Thoracic aorta (tissue), 2 donors: ENCODE measurements at regions not wholly inside any gene's neighbourhood (a gene's known extent, or its start where the extent isn't known, plus 50 kb on each side); places are given as distances from the start of the nearest gene placed in this dataset.

Source experiments
- ATAC-seq: fragments of 150-250 bp; one replicate; pipeline ENCODE4 v1.8.0; 2017; ENCODE audit warnings: low read depth; ENCODE audit not compliant: insufficient number of reproducible peaks, low FRiP score
- DNase-seq: peaks from one replicate; pipeline ENCODE4 v3.0.0-alpha.2; 2020; ENCODE audit warnings: low spot score
- H3K27ac ChIP-seq, 2 donors: fragments of 200-600 bp; sonication (generic); 1 replicate in 1 of 2; 2 replicates in 1 of 2; pipeline ENCODE4 v1.5.1; 2016; ENCODE audit warnings: mild to moderate bottlenecking in 2 of 2, moderate library complexity in 2 of 2
- H3K27me3 ChIP-seq: fragments of 200-600 bp; sonication (generic); replicated peaks from 2 replicates; pipeline ENCODE4 v1.6.0; 2016; ENCODE audit warnings: mild to moderate bottlenecking; ENCODE audit not compliant: insufficient read depth
- H3K36me3 ChIP-seq: fragments of 200-600 bp; sonication (generic); one replicate; pipeline ENCODE4 v1.5.1; 2016
- H3K4me1 ChIP-seq, 2 donors: fragments of 200-600 bp; sonication (generic); 1 replicate in 1 of 2; 2 replicates in 1 of 2; pipeline versions ENCODE4 v1.5.1 to v1.6.0; 2016; ENCODE audit warnings: low read depth in 2 of 2, mild to moderate bottlenecking in 1 of 2; ENCODE audit not compliant: control insufficient read depth in 1 of 2
- H3K4me3 ChIP-seq: fragments of 200-600 bp; sonication (generic); 2 replicates; pipeline ENCODE4 v1.5.1; 2016; ENCODE audit warnings: mild to moderate bottlenecking
- H3K9me3 ChIP-seq: fragments of 200-600 bp; sonication (generic); 2 replicates; pipeline ENCODE4 v1.5.1; 2016
- TF ChIP-seq, protein P1 (sequence below): fragments of 200-600 bp; sonication (generic); IDR thresholded peaks from one replicate; pipeline ENCODE4 v1.5.1; 2019; ENCODE audit warnings: antibody characterized with exemption

DNA sequence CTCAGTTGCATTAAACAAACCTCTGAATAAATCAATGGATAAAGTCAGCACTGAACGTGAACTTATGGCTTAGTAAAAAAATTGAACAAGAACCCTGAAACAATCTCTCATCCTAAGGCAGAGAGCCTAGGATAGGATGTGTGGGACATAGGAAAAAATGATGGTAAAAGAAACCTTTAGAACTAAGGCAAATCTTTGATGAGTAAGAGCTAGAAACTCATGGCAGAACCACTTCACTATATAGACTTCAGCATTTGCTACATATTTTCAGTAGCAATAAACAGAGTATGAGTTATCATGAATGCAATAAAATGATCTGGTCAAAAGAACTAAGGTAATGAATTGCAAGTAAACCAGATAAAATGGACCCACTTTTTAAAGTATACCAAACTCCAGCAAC lies 725.8 kb upstream of the DPPA4 start:
- Histone ChIP-seq H3K4me1 (no peaks in the 10 kb centered on the region), H3K9me3 (no peaks in the 10 kb centered on the region), H3K27ac (no peak overlapping the region), H3K36me3 (no peaks in the 10 kb centered on the region), H3K4me3 (no peak overlapping the region), H3K27me3 (no peaks in the 10 kb centered on the region)
- TF ChIP-seq, protein P1, sequence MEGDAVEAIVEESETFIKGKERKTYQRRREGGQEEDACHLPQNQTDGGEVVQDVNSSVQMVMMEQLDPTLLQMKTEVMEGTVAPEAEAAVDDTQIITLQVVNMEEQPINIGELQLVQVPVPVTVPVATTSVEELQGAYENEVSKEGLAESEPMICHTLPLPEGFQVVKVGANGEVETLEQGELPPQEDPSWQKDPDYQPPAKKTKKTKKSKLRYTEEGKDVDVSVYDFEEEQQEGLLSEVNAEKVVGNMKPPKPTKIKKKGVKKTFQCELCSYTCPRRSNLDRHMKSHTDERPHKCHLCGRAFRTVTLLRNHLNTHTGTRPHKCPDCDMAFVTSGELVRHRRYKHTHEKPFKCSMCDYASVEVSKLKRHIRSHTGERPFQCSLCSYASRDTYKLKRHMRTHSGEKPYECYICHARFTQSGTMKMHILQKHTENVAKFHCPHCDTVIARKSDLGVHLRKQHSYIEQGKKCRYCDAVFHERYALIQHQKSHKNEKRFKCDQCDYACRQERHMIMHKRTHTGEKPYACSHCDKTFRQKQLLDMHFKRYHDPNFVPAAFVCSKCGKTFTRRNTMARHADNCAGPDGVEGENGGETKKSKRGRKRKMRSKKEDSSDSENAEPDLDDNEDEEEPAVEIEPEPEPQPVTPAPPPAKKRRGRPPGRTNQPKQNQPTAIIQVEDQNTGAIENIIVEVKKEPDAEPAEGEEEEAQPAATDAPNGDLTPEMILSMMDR: no peak
- no peak for DNase-seq
- ATAC-seq: no peak

DNA sequence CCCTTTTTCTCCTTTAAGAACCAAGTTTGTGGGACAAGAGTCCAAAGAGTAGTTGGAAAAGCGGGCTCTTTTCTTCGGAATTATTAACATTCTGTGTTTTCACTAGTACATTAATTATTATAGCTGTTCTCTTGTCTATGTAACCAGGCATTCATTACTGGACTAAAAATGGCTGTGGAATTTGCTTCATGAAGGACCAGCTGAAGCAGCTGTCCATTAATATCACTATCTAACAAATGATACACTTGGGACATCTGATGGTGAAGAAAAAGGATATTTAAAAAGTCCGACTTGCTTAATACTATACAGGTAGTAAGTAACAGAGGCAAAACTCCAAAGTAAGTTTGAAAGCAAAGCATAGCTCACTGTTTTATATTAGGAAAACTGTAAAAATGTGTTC lies 728.9 kb upstream of the DPPA4 start:
- Histone ChIP-seq H3K4me1 (no peaks in the 10 kb centered on the region), H3K27ac (no peak overlapping the region), H3K9me3 (no peaks in the 10 kb centered on the region), H3K36me3 (no peaks in the 10 kb centered on the region), H3K27me3 (no peaks in the 10 kb centered on the region), H3K4me3 (no peak overlapping the region)
- TF ChIP-seq, protein P1: no peak
- ATAC-seq (no peak), DNase-seq (no peak)

DNA sequence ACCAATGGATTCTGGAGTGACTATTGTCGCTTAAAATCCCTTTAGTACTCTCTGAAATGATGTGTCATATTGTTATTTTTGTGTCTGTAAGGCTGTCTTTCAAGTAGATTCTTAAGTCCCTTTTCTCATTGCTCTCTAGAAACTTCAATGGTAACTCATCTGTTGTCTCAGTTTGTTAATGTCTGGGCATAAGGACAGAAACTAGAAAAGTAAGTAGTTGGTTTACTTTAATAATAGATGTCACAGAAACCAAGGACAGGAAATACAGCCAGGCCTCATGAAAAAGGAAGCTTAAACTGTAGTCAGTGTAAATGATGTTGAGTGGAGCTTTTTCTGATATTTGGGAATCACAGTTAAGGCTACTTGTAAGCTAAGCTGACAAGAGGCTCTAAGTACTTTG lies 730.2 kb upstream of the DPPA4 start:
- Histone ChIP-seq H3K27me3 (no peaks in the 10 kb centered on the region), H3K9me3 (no peaks in the 10 kb centered on the region), H3K27ac (no peak overlapping the region), H3K36me3 (no peaks in the 10 kb centered on the region), H3K4me1 (no peaks in the 10 kb centered on the region), H3K4me3 (no peak overlapping the region)
- DNase-seq (no peak), ATAC-seq (no peak)
- TF ChIP-seq, protein P1: no peak

DNA sequence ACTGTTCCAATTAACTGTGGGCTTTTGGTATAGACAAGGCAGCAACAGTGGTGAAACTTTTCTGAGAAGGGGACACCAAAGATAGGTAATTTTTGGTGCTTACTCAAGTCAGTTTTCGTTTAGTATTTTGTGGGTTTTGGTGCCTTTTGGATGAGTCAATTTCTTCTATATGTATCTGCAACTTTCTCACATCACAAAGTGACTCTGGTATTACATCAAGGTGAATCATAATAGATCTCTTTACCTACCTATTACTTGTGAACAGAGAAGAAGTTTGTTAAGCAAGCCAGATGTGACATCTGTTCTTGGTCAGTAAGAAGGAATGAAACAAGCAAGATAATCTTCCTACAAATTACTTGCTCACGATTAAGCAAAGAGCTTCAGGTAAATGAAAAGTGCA lies 732.4 kb upstream of the DPPA4 start:
- no peaks in the 10 kb centered on the region for H3K4me1 ChIP-seq
- no peaks in the 10 kb centered on the region for H3K9me3 ChIP-seq
- no peak for ATAC-seq
- no peak overlapping the region for H3K27ac ChIP-seq
- H3K36me3 ChIP-seq: no peaks in the 10 kb centered on the region
- H3K27me3 ChIP-seq: no peaks in the 10 kb centered on the region
- DNase-seq: no peak
- TF ChIP-seq, protein P1: no peak
- H3K4me3 ChIP-seq: no peak overlapping the region

DNA sequence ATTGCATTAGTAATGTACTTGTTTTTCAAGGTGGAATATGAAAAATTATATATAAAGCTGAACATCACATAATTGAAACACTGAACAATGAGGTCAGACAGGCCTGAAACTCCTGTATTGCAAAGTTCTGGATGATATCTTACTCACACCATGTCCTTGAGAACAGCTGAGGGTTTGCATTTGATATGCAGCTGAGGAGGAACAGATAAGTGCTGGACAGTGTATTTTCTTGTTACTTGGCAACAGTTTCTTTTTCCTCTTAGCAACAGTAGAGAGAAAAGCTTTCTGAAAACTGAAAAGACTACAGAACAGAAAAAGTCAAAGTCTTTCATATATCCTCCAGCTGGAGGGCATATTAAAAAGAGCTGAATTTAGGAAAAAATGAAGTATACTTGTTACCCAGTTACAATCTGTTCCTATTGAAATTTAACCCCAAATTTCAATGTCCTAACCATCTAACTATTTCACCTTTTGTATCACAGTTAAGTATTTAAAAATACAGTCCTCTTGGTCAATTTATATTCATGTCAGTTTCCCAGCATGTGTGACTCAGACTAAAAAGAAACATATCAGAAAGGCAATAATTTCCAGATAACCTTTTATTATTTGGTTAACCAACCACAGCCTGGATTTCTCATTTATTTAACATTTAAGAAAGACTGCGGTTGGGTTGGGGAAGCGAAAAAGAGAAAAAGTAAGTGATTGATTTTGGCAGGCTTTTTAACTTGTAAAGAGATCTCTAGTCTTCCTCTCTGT lies 733.0 kb upstream of the DPPA4 start:
- DNase-seq: no peak
- TF ChIP-seq, protein P1: no peak
- ATAC-seq: no peak
- Histone ChIP-seq H3K27ac (no peak overlapping the region), H3K9me3 (no peaks in the 10 kb centered on the region), H3K4me1 (no peaks in the 10 kb centered on the region), H3K27me3 (no peaks in the 10 kb centered on the region), H3K4me3 (no peak overlapping the region), H3K36me3 (no peaks in the 10 kb centered on the region)
